ENCODE measurements at regions not wholly inside any gene's neighbourhood (a gene's known extent, or its start where the extent isn't known, plus 50 kb on each side); places are given as distances from the start of the nearest gene placed in this dataset.
"Not testable (repeated sequence)": the region's sequence is repeated elsewhere in the genome, so short reads cannot be mapped to it uniquely, and the experiment has no call there.

DNA sequence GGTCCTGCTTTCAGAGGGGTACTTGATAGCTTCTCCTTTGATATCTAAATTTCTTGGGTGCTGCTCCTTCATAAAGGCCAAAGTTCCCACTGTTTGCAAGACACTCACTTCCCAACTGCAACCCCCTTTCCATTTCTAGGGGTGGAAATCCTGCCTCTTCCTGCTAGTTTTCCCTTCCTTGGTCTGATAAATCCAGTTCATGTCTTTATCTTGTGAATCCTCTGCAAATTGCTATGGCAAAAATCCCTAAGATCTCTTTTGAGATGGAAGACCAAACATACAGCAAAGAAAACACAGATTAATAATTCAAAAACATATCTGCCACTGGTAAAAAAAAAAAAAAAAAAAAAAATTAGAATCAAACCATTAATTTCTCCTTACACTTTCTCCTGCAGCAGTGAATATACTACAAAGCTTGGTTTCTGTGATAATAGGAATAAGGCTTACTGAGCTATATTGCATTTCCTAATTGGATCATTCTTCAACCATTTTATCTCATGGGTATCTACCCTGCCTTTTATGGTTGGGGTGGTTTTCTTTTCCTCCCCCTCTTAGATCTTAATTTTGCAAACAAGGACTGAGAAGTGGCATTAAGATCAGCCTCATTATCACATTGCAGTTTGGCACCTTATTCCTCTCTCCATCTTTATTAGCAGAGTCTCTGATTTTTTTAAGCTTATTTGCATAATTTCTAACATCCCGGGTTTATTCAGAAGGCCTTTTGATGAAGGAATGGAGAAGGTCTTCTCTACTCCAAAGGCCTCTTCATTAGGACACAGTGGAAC, 439.1 kb downstream of the XYLT1 start:
- DNase-seq (ENCODE audit: extremely low read depth, low read depth) = peak; percentile 59

GRCh38 chr16:17032332-17032731, 438.4 kb downstream of the XYLT1 start:
- DNase-seq (ENCODE audit: extremely low read depth, low read depth) = peak; percentile 98

DNA sequence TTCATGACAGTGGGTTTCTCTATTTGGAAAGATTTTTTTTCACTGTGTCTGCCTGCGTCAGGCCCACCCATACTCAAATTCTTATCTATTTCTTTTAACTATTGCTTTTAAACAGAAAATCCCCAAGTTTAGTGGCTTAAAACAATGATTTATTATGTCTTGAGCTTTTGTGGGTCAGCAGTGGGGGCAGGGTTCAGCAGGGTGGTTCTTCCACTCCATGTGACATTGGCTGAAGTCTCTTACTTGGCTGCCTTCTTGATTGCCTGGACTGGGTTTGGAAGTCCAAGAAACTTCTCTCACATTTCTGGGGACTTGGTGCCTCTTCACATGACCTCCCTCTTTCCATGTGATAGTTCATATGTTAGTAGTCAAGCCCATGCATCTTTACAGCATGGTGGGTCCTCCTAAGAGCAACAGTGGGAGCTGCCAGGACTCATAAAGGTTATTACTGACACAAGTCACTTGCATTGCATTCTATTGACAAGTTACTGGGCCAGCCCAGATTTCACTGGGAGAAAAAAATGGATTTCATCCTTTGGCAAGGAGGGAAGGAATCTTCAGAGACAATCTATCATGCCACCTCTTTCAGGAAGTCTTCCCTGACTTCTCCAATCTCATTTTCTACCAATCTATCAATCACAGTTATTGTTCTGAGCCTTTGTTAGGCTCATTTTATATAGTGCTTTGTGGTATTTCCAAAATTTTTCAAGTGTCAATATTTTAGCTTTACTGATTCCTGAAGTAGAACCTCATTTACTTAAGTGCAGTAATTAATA, 436.1 kb downstream of the XYLT1 start:
- no peak for DNase-seq (ENCODE audit: extremely low read depth, low read depth)

GRCh38 chr16:17037499-17037898, 433.3 kb downstream of the XYLT1 start:
- no peak for DNase-seq (ENCODE audit: extremely low read depth, low read depth)

DNA sequence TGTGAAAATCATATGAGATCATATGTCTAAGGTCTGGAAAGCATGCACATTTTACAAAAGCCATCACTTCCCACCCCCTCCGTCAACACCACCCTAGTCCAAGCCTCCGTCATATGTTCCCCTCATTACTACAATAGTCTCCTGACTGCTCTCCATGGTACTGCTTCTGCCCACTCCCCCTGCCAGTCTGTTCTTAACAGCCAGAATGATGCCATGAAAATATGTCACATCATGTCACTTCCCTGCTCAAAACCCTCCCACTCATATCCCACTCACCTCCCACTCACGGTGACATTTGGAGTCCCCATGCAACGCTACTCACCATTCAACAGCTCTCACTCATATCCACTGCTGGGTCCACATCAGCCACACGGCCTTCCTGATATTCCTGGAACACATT, 432.3 kb downstream of the XYLT1 start:
- DNase-seq (ENCODE audit: extremely low read depth, low read depth) = no peak

- DNase-seq (ENCODE audit: extremely low read depth, low read depth) = not testable (repeated sequence)
Measured at GRCh38 chr16:17049109-17049508, 421.7 kb downstream of the XYLT1 start.

DNA sequence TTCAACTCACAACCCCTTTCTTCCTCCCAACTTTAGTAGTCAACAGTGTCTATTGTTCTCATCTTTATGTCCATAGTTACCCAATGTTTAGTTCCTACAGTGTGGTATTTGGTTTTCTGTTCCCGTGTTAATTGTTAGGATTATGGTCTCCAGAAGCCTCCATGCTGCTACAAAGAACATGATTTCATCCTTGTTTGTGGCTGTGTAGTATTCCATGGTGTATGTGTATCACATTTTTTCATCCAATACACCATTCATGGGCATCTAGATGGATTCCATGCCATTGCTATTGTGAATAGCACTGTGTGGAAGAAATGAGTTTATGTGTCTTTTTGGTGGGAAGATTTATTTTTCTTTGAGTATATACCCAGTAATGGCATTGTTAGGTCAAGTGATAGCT, 420.3 kb downstream of the XYLT1 start:
- DNase-seq (ENCODE audit: extremely low read depth, low read depth) = no peak

Measured in NCI-H460 (cell line).